ENCODE measurements at regions not wholly inside any gene's neighbourhood (a gene's known extent, or its start where the extent isn't known, plus 50 kb on each side); places are given as distances from the start of the nearest gene placed in this dataset.

DNA sequence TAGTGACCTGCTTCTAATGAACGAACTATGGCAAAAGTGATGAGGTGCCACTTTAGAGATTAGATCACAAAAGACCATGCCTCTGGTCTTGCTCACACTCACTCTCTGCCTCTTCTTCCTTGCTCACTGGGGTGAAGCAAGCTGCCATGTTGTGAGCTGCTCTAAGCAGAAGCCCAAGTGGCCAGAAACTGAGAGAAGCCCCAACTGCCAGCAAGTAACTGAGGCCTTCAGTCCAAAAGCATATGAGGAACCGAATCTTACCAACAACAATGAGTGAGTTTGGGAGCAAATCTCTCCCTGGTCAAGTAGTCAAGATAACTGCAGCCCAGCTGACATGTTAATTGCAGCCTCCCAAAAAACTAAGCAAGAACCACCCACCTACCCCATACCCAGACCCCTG, 126.0 kb upstream of the ACO1 start:
- TF ChIP-seq POLR2A (IDR thresholded peaks at IDR 0.05; ENCODE audit: low read length) = no peak
- TF ChIP-seq GATA1 (IDR thresholded peaks at IDR 0.05; ENCODE audit: low read depth, low read length) = no peak

Data from erythroblast (primary cell).